GM04503 (cell line): ENCODE measurements at regions not wholly inside any gene's neighbourhood (a gene's known extent, or its start where the extent isn't known, plus 50 kb on each side); places are given as distances from the start of the nearest gene placed in this dataset.
A peak's percentile ranks its signal among the peaks of the same experiment; 100 is the strongest.
"Not testable (repeated sequence)": the region's sequence is repeated elsewhere in the genome, so short reads cannot be mapped to it uniquely, and the experiment has no call there.

ENCODE experiments used
- DNase-seq: peaks from one replicate; pipeline ENCODE4 v3.0.0-alpha.2; 2012; ENCODE audit warnings: low read depth

GRCh38 chr3:101998256-101998926 lies 149.1 kb downstream of the NFKBIZ start:
- DNase-seq, result peak; percentile 16

GRCh38 chr3:101999177-101999779 lies 150.0 kb downstream of the NFKBIZ start:
- no peak for DNase-seq

- DNase-seq, result no peak
These were observed 151.4 kb downstream of the NFKBIZ start for GRCh38 chr3:102000620-102001209.

GRCh38 chr3:102002056-102002455 lies 152.7 kb downstream of the NFKBIZ start:
- DNase-seq, result no peak

- DNase-seq, result no peak
These were observed 155.2 kb downstream of the NFKBIZ start for GRCh38 chr3:102004561-102004960.

- no peak for DNase-seq
These were observed 156.2 kb downstream of the NFKBIZ start for GRCh38 chr3:102005551-102005950.

- DNase-seq, result peak; percentile 86
These were observed 157.6 kb downstream of the NFKBIZ start for GRCh38 chr3:102006812-102007485.

- not testable (repeated sequence) for DNase-seq
These were observed 159.1 kb downstream of the NFKBIZ start for GRCh38 chr3:102008436-102008835.

- no peak for DNase-seq
These were observed 167.1 kb downstream of the NFKBIZ start for GRCh38 chr3:102016417-102016816.

GRCh38 chr3:102017784-102018183 lies 168.5 kb downstream of the NFKBIZ start:
- no peak for DNase-seq

GRCh38 chr3:102018551-102018950 lies 169.2 kb downstream of the NFKBIZ start:
- no peak for DNase-seq

GRCh38 chr3:102020735-102021134 lies 171.4 kb downstream of the NFKBIZ start:
- DNase-seq, result no peak

- no peak for DNase-seq
These were observed 175.1 kb downstream of the NFKBIZ start for GRCh38 chr3:102024270-102024904.

GRCh38 chr3:102025606-102026270 lies 176.4 kb downstream of the NFKBIZ start:
- DNase-seq, result no peak

GRCh38 chr3:102026656-102027055 lies 177.3 kb downstream of the NFKBIZ start:
- no peak for DNase-seq

GRCh38 chr3:102030661-102031060 lies 181.3 kb downstream of the NFKBIZ start:
- no peak for DNase-seq

GRCh38 chr3:102031834-102032233 lies 182.5 kb downstream of the NFKBIZ start:
- no peak for DNase-seq

GRCh38 chr3:102032491-102033383 lies 183.4 kb downstream of the NFKBIZ start:
- no peak for DNase-seq

GRCh38 chr3:102034639-102035451 lies 185.5 kb downstream of the NFKBIZ start:
- DNase-seq, result no peak

- no peak for DNase-seq
These were observed 186.7 kb downstream of the NFKBIZ start for GRCh38 chr3:102036017-102036416.
